PC-9 (cell line): ENCODE measurements at regions not wholly inside any gene's neighbourhood (a gene's known extent, or its start where the extent isn't known, plus 50 kb on each side); places are given as distances from the start of the nearest gene placed in this dataset.

Source experiments
- BruUV-seq: library from RNA; stranded (reverse); fragments of 400-500 nt; replicated peaks from 2 replicates; lab custom pipeline; 2021; lab: Mats Ljungman, UMichigan
- CTCF ChIA-PET: fragments of 300-600 bp; sonication (Branson Sonifier 250); formaldehyde crosslinking; loops from one replicate; lab custom pipeline; 2022; ENCODE audit warnings: antibody characterized with exemption; lab: Charles Lee
- POLR2A ChIA-PET: fragments of 300-600 bp; sonication (Branson Sonifier 250); formaldehyde crosslinking; loops from one replicate; lab custom pipeline; 2022; ENCODE audit warnings: antibody characterized with exemption; ENCODE audit not compliant: unreplicated experiment; lab: Charles Lee
- DNase-seq, 2 experiments: peaks; one replicate each; pipeline versions ENCODE4 v3.0.0 to v3.0.0-alpha.2; 2015 to 2022; ENCODE audit warnings: mixed read lengths in 1 of 2
- H2AFZ ChIP-seq: fragments of 200-600 bp; sonication (generic); 2 replicates; pipeline ENCODE4 v1.8.1; 2017; ENCODE audit warnings: antibody characterized with exemption
- H3F3A ChIP-seq: fragments of 200-600 bp; sonication (generic); 2 replicates; pipeline ENCODE4 v1.8.1; 2017; ENCODE audit warnings: antibody characterized with exemption, mild to moderate bottlenecking, low read depth; ENCODE audit not compliant: insufficient read depth
- H3K27ac ChIP-seq: fragments of 200-600 bp; sonication (generic); 2 replicates; pipeline ENCODE4 v1.6.1; 2016; ENCODE audit warnings: mixed run types
- H3K27me3 ChIP-seq: fragments of 200-600 bp; sonication (generic); 2 replicates; pipeline ENCODE4 v1.6.1; 2016; ENCODE audit warnings: low read depth, mixed run types; ENCODE audit not compliant: insufficient read depth
- H3K36me3 ChIP-seq: fragments of 200-600 bp; sonication (generic); 2 replicates; pipeline ENCODE4 v1.6.1; 2016; ENCODE audit warnings: low read depth, mixed run types
- H3K4me1 ChIP-seq: fragments of 200-600 bp; sonication (generic); replicated peaks from 2 replicates; pipeline ENCODE4 v1.6.1; 2016; ENCODE audit warnings: mixed run types; ENCODE audit not compliant: insufficient read depth
- H3K4me2 ChIP-seq: fragments of 200-600 bp; sonication (generic); 2 replicates; pipeline ENCODE4 v1.6.1; 2017; ENCODE audit warnings: mixed run types
- H3K4me3 ChIP-seq: fragments of 200-600 bp; sonication (generic); 2 replicates; pipeline ENCODE4 v1.6.1; 2016; ENCODE audit warnings: mixed run types
- H3K79me2 ChIP-seq: fragments of 200-600 bp; sonication (generic); 2 replicates; pipeline ENCODE4 v1.6.1; 2017; ENCODE audit warnings: low read depth, mixed run types
- H3K9me2 ChIP-seq: fragments of 200-600 bp; sonication (generic); 2 replicates; pipeline ENCODE4 v1.8.1; 2017; ENCODE audit warnings: mild to moderate bottlenecking; ENCODE audit not compliant: insufficient read depth
- H3K9me3 ChIP-seq: fragments of 200-600 bp; sonication (generic); 2 replicates; pipeline ENCODE4 v1.8.1; 2016; ENCODE audit warnings: low read depth; ENCODE audit not compliant: insufficient read depth
- H4K20me1 ChIP-seq: fragments of 200-600 bp; sonication (generic); 2 replicates; pipeline ENCODE4 v1.8.1; 2017; ENCODE audit not compliant: insufficient read depth
- CTCF ChIP-seq: fragments of 200-600 bp; sonication (generic); conservative IDR thresholded peaks from 2 replicates; pipeline ENCODE4 v1.6.1; 2017; ENCODE audit warnings: mixed run types, antibody characterized with exemption, mild to moderate bottlenecking, moderate library complexity
- EZH2 ChIP-seq: fragments of 200-600 bp; sonication (generic); IDR thresholded peaks from 2 replicates; pipeline ENCODE4 v1.8.0; 2017; ENCODE audit warnings: antibody characterized with exemption, low read depth
- intact Hi-C: fragments of 100-400 bp; cut with micrococcal nuclease; formaldehyde crosslinking; loops from one replicate; pipeline ENCODE4 v1.10.0; 2022; ENCODE audit not compliant: unreplicated experiment

- H3K9me2 ChIP-seq: no peaks in the 10 kb centered on the region
- intact Hi-C loops: no loop called here
- H3K4me2 ChIP-seq: no peak overlapping the region
- H3K4me3 ChIP-seq: no peak overlapping the region
- CTCF ChIA-PET: no interaction called here
- no peak for DNase-seq
- POLR2A ChIA-PET: no interaction called here
- no peaks in the 10 kb centered on the region for H3K79me2 ChIP-seq
- H3K36me3 ChIP-seq: no peaks in the 10 kb centered on the region
- no peak overlapping the region for H2AFZ ChIP-seq
- no peaks in the 10 kb centered on the region for H3F3A ChIP-seq
- H3K4me1 ChIP-seq: no peaks in the 10 kb centered on the region
- H4K20me1 ChIP-seq: no peaks in the 10 kb centered on the region
- no peaks in the 10 kb centered on the region for H3K27me3 ChIP-seq
- H3K27ac ChIP-seq: no peak overlapping the region
- TF ChIP-seq CTCF (no peak), EZH2 (no peak)
- BruUV-seq: no TSS peak
- no peaks in the 10 kb centered on the region for H3K9me3 ChIP-seq
Observed at GRCh38 chrX:109270580-109271484, 211.1 kb downstream of the GUCY2F start.

GRCh38 chrX:109268340-109268739 lies 213.5 kb downstream of the GUCY2F start:
- DNase-seq: no peak
- no peaks in the 10 kb centered on the region for H3F3A ChIP-seq
- no peak overlapping the region for H3K4me2 ChIP-seq
- no peaks in the 10 kb centered on the region for H3K27me3 ChIP-seq
- intact Hi-C loops: no loop called here
- H3K27ac ChIP-seq: no peak overlapping the region
- H4K20me1 ChIP-seq: no peaks in the 10 kb centered on the region
- ChIA-PET CTCF (no interaction called here), POLR2A (no interaction called here)
- no peaks in the 10 kb centered on the region for H3K9me2 ChIP-seq
- no peaks in the 10 kb centered on the region for H3K9me3 ChIP-seq
- H3K4me1 ChIP-seq: no peaks in the 10 kb centered on the region
- TF ChIP-seq EZH2 (no peak), CTCF (no peak)
- H3K36me3 ChIP-seq: no peaks in the 10 kb centered on the region
- no peak overlapping the region for H2AFZ ChIP-seq
- no peak overlapping the region for H3K4me3 ChIP-seq
- no peaks in the 10 kb centered on the region for H3K79me2 ChIP-seq
- no TSS peak for BruUV-seq

GRCh38 chrX:109266034-109266433 lies 215.9 kb downstream of the GUCY2F start:
- no peak for TF ChIP-seq CTCF
- no peak for TF ChIP-seq EZH2
- H2AFZ ChIP-seq: no peak overlapping the region
- H3F3A ChIP-seq: no peaks in the 10 kb centered on the region
- no TSS peak for BruUV-seq
- no peaks in the 10 kb centered on the region for H3K79me2 ChIP-seq
- no peaks in the 10 kb centered on the region for H3K4me1 ChIP-seq
- ChIA-PET CTCF (no interaction called here), POLR2A (no interaction called here)
- intact Hi-C loops: no loop called here
- no peaks in the 10 kb centered on the region for H3K9me3 ChIP-seq
- no peaks in the 10 kb centered on the region for H3K36me3 ChIP-seq
- H3K4me2 ChIP-seq: no peak overlapping the region
- no peaks in the 10 kb centered on the region for H4K20me1 ChIP-seq
- no peak overlapping the region for H3K27ac ChIP-seq
- no peaks in the 10 kb centered on the region for H3K9me2 ChIP-seq
- H3K4me3 ChIP-seq: no peak overlapping the region
- H3K27me3 ChIP-seq: no peaks in the 10 kb centered on the region
- DNase-seq: no peak
